Ramos (cell line): ENCODE measurements at regions not wholly inside any gene's neighbourhood (a gene's known extent, or its start where the extent isn't known, plus 50 kb on each side); places are given as distances from the start of the nearest gene placed in this dataset.

Experiments
- in situ Hi-C: fragments of 300-500 bp; cut with MboI; formaldehyde crosslinking; loops from one replicate; pipeline ENCODE4 v1.14.3; 2022; ENCODE audit warnings: low sequenced_read_pairs; ENCODE audit not compliant: unreplicated experiment

DNA sequence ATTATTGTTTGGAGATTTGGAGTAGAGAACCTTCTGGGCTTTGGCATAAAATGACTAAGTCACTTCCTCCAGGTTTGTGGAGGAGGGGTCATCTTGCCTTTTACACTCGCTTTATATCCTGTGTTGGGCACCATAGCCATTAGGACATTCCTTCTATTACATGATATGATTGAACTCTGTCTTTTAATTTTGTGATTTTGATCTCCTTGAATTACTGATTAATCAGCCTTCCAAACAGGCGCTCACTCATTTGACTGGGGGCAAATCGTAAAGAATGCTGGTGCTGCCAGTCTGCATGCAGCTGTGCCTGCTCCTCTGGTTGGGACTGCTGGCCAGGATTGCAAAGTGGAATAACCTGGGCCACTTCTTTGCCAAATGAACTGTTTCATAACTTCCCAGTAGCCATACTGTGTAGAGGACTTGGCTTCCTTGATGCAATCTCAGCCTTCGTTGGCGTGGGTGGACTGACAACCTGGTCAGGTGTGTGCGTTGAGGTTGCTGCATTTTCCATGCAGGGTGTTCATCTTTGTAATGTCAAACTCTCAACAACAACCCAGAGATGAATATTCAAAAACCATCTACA is 65.9 kb upstream of the RAB11FIP2 start:
- in situ Hi-C loops = no loop called here

- in situ Hi-C loops = no loop called here
These were observed 64.0 kb upstream of the RAB11FIP2 start for GRCh38 chr10:118110750-118111149.

GRCh38 chr10:118108194-118109026 is 61.7 kb upstream of the RAB11FIP2 start:
- in situ Hi-C loops = no loop called here

GRCh38 chr10:118107541-118107940 is 60.8 kb upstream of the RAB11FIP2 start:
- in situ Hi-C loops = no loop called here

DNA sequence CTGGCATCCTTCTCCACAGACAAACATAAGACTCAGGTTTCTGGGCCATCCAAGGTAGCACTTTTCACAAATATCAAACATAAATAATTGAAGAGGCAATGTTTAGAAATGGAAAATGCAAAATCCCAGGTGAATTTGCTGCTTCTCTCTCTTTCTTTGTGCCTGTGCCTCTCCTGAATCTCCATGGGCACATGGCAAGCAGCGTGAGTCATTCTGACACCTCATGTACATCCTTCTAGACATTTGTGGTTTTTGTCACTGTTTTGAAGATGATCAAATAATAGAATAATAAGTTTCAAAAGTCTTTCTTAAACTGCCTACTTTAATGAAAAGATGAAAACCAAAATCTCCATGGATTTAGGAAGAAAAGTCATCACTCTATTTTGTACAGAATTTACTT is 60.3 kb upstream of the RAB11FIP2 start:
- in situ Hi-C loops = no loop called here

DNA sequence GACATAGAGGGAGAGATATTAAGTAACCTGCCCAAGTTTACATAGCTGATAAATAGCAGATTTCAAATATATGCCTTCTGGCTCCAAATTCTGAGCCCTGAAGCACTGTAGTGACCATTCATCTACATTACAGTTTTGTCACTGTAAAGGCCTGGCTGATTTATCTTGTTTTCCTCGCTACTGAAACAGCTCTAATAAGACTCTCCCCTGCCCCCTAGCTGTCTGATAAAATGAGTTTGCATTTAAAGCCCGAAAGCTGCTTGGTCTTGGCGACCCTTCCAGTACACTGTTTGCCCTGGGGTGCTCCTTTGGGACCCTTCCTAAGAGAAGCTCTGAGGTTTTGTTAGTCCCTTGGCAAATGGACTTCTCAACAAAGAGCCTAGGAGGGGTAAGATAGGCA is 59.7 kb upstream of the RAB11FIP2 start:
- in situ Hi-C loops = no loop called here

GRCh38 chr10:118102121-118102520 is 55.4 kb upstream of the RAB11FIP2 start:
- in situ Hi-C loops = no loop called here

- in situ Hi-C loops = no loop called here
These were observed 54.8 kb upstream of the RAB11FIP2 start for GRCh38 chr10:118101501-118101900.
